ENCODE measurements at regions not wholly inside any gene's neighbourhood (a gene's known extent, or its start where the extent isn't known, plus 50 kb on each side); places are given as distances from the start of the nearest gene placed in this dataset.

- TF ChIP-seq CTCF (IDR thresholded peaks at IDR 0.05) (no peak), EZH2phosphoT487 (IDR thresholded peaks at IDR 0.05) (no peak)
Observed at GRCh38 chr13:111404746-111405145, 84.3 kb downstream of the TEX29 start.
